SK-N-SH treated with all-trans-retinoic acid at 6 μM for 48 hours (cell line): ENCODE measurements at regions not wholly inside any gene's neighbourhood (a gene's known extent, or its start where the extent isn't known, plus 50 kb on each side); places are given as distances from the start of the nearest gene placed in this dataset.

Experiments used
- ESRRG ChIP-seq: fragments of 250-450 bp; sonication (Bioruptor Pico); IDR thresholded peaks from 2 replicates; pipeline ENCODE4 v1.6.1; 2021; ENCODE audit warnings: mild to moderate bottlenecking
- POU6F1 ChIP-seq: fragments of 250-450 bp; sonication (Bioruptor Pico); IDR thresholded peaks from 2 replicates; pipeline ENCODE4 v1.8.0; 2021; ENCODE audit warnings: low read depth, mild to moderate bottlenecking, moderate library complexity, borderline replicate concordance
- PPARA ChIP-seq: fragments of 250-450 bp; sonication (Bioruptor Pico); IDR thresholded peaks from 2 replicates; pipeline ENCODE4 v1.5.0; 2020; ENCODE audit warnings: mild to moderate bottlenecking, borderline replicate concordance
- RARB ChIP-seq: fragments of 250-450 bp; sonication (Bioruptor Pico); IDR thresholded peaks from 2 replicates; pipeline ENCODE4 v1.8.0; 2021; ENCODE audit warnings: mild to moderate bottlenecking, moderate library complexity
- ZC3H10 ChIP-seq: fragments of 250-450 bp; sonication (Bioruptor Pico); IDR thresholded peaks from 2 replicates; pipeline ENCODE4 v1.5.1; 2021; ENCODE audit warnings: mild to moderate bottlenecking, moderate library complexity

GRCh38 chr1:83104558-83104957, 894.4 kb downstream of the TTLL7 start:
- TF ChIP-seq RARB (CRISPR knock-in tag) (no peak), ESRRG (CRISPR knock-in tag) (no peak), POU6F1 (CRISPR knock-in tag) (no peak), ZC3H10 (no peak), PPARA (CRISPR knock-in tag) (no peak)
